NOMO-1 treated with DMSO at 0.1 percent for 48 hours (cell line): ENCODE measurements at regions not wholly inside any gene's neighbourhood (a gene's known extent, or its start where the extent isn't known, plus 50 kb on each side); places are given as distances from the start of the nearest gene placed in this dataset.

Experiments used
- DNase-seq: peaks from one replicate; lab custom pipeline; 2025; ENCODE audit not compliant: unreplicated experiment; lab: John Stamatoyannopoulos, UW

DNA sequence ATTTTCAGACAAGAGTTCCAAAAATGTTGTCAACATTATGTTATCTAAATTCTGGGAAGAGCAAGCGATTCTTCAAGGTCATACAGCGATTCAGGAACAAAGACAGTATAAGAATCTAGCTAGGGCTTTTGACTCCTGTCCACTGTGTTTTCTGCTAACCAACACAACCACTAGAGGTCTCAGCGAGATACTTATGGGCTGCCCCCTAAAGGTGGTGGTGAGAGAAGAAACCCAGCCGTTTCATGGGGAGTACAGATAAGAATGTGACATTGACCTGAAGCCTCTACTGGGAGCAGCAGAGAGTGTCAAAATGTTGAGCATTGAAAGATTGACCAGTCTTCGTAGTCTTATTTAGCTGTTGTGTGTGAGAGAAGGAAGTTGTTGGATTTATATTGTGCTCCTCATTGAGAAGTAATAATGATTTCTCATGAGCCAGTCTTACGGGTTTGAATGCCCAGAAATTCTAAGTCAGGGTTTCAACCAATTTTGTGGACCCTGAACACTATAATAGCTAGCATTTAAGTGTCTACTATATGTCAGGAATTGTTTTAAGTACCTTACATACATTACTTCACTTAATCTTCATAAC lies 168.3 kb downstream of the SPRY1 start:
- DNase-seq, result peak; percentile 88

DNA sequence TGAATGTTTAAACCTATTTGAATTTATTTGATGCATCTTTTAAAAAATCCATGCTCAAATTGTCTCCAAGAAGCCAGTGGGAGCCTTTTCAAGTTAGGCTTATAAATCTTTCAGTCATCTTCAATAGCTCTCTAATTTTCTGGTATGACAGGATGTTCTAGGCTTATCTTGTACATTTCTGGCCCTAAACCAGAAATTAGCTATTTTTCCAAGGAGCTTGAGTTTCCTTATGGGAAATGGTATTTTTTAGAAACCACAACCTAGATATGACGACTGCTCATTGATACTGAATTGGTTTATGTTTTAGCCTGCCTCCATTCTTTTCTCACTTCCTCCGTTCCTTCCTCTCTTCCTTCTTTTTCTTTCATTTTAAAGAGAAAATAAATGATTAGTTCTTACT lies 172.3 kb downstream of the SPRY1 start:
- no peak for DNase-seq

DNA sequence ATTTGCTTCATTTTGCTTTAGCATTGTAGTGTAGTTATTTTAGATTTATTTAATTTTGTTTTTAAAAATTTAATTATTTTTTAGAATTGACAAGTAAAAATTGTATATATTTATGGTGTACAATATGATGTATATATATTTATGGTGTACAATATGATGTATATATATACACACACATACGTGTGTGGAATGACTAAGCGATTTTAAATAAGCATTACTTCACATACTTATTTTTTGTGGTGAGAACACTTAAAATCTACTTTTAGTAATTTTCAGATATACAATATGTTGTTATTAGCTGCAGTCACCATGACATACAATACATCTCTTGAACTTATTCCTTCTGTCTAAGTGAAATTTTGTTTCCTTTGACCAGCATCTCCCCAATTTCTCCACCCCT lies 172.9 kb downstream of the SPRY1 start:
- DNase-seq, result no peak

DNA sequence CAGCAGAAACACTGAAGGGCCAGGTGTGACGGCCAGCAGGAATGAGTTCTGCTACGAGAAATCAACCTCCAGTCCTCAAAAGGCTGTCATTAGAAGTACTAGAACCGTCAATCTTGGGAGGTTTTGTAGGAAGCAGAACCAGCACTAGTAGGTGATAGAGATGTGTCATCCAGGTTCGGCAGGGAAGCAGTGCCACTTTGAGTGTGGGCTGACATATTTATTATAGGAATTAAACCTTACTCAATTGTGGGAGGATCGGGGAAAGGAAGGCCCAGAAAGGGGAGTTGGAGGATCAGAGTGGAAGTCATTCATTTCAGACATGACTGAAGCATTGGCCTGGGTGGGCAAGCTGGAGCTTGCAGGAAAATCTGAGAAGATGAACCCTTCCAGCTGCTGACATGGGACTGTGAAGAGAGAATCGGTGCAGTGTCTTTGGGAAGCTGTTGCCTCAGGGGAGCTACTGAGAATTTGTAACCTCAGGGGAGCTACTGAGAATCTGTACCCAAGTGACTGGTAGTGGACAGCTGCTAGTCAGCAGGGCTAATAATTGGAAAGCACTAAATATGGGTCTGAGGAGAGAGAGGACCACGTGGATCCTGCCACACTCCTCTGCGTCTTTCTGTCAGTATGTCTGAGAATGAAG lies 177.4 kb downstream of the SPRY1 start:
- DNase-seq, result no peak

DNA sequence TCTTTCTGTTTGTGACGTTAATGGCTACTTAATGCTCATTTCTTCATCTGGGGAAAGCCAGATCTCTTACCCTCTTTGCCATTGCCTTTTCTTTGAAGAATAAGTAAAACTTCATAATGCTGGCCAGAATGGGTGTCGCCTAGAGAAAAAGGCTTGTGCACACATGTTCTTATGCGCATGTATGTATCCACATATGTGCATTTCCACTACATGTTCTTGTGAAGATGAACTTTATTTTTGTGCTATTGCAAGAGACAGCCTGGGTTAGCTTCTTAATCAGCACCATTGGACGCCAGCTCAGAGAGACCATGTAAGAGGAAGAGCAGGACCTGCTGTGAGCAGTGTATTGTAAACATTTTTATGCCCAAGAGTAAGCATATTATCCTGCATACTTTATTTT lies 178.7 kb downstream of the SPRY1 start:
- DNase-seq, result no peak

DNA sequence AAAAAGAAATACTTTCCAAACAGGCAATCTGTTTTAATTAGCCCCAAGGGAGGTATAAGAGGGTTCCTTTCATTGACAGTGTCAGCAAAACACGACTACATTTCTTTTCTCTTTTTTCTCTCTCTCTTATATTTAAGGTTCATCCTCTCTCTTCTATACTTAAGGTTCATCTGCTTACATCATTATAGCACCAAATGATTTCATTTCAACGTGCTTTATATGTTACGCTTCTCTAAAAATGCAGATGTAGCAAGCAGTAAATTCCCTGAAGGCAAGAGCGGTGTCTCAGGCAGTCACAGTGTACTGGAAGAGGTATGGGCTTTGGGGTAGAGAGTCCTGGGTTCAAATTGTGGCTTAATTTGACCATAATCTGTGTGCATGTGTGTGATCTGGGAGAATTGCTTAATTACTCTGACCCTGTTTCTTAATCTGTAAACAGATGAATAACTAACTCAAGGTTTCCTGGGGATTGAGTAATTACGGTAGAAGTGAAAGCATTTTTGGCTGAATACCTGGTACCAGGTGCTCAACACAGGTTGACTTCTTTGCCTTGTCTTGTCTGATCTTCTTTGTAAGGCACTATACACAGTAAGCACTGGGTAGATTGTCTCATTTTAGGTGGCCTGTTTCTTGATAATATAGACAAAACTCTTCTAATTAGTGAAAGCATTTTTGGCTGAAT lies 180.8 kb downstream of the SPRY1 start:
- DNase-seq, result no peak

DNA sequence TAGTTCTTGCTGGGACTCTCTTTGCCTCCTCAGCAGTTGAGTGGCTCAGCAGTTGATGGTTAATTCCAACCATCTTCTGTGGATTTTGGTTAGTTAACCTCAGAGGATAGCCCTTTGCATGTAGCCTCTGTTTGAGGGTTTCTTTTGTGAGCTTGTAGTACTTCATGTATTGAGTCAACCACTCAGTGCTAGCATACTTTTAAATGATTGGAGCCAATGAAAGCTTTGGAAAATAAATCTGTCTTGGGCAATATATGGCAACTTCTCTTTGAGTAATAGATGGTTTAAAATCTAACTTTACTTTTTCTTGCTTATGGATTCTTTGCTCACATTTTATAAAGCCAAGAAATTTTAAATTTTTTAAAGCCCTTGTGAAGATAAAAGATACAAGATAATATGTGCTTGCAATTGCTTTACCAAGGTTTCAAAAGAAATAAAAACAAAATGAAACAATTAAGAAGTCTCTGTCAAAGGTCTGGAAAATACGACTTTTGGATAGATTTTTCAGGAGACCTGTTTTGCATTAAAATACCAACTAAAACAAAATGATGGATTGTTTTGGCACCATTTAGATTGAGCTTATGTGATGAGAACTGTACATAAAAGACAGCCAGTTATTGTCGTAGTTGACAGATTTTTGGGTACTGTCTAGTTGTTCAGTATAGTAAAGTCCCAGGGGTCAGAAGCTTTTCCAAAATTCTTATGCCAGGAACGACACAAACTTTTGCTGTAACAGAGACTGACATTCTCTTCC lies 181.9 kb downstream of the SPRY1 start:
- no peak for DNase-seq

DNA sequence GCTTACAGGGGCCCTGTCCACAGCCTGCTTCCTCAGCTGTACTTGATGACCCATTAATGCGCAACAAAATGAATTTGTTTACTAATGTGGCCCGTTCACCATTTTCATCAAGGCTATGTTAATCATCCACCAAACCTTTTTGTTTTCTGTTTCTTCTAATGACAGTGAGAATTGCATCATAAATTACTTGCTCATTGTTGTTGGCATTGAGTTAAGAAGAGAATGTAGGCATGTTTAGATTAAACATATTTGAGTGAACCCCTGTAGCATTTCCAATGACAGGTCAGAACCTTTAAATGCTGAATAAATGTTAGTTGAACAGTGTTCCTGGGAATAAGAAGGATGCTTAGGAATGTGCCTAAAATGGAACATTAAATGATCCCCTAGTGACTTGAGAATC lies 183.4 kb downstream of the SPRY1 start:
- no peak for DNase-seq

DNA sequence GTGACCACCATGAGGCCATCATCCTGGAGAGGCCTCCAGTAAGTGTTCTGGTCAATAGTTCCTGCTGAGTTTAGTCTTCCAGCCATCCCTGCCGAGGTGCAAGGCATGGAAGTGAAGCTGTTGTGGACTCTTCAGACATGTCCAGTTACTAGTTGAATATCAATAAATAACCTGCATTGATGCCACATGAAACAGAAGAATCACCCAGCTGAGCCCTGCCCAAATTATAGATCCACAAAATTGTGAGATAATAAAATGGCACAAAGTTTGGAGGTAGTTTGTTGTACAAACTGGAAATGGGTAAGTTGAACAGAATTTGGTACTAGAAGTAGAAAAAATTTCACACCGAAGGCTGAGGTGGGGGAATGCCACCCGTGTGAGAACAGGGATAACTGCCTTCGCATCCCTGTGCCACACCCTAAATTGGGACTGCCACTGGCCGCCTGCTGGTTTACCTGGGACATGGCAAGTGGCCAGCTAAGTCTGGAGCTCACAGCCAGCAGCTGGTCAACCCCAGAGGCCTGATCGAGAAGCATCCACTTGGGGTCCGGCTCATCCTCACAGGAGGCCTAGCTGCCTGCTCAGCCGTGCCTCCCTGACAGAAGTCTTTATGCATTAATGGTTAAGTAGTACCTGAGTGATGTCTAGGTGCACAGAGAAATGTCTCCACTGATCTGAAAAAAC lies 184.5 kb downstream of the SPRY1 start:
- DNase-seq, result no peak

DNA sequence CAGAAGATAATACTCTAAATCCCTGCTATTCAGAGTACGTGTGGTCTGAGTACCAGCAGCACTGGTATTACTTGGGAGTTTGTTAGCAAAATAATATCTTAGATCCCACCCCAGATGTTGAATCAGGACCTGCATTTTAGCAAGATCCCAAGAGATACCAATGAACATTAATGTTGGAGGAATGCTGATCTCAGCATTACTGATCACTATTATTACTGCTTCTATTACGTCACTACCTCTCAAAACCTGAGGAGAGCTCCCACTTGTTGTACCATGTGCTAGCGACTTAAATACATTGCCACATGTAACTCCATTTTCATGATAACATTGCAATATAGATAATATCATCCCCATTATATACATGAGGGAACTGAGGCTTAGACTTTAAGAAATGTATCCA lies 185.2 kb downstream of the SPRY1 start:
- DNase-seq, result no peak

DNA sequence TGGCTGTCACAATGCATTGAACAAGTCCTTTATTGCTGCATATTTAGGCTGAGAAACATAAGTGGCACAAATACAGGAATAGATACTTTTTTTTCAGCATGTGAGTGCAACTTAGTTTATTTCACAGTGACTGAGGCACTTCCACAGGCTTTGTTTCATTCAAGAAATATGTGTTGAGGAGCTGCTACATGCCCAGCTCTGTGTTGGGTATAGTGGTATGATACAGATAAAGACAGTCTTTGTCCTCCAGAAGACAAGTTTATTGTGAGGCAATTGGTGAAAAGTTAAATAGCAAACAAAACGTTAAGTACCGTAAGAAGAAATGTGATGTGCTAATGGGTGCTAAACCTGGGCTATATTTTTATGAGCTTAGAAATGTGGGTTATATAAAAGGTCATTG lies 186.4 kb downstream of the SPRY1 start:
- no peak for DNase-seq

DNA sequence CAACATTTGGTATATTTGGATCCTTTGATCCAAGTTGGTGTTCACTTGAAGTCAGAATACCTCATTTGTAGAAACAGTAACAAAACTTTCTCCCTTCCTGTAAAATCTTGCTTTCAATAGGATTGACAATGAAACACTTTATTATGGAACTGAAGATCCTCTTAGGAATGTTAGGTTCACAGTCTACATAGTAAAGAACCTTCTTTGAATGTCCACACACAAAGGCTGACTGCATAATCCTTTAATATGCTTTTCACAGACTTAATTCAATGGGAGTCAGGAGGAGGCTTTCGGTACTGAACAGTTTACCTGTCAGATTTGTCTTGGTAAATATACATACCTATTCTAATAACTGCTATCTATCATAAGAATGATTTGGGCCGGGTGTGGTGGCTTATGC lies 188.5 kb downstream of the SPRY1 start:
- DNase-seq, result no peak

DNA sequence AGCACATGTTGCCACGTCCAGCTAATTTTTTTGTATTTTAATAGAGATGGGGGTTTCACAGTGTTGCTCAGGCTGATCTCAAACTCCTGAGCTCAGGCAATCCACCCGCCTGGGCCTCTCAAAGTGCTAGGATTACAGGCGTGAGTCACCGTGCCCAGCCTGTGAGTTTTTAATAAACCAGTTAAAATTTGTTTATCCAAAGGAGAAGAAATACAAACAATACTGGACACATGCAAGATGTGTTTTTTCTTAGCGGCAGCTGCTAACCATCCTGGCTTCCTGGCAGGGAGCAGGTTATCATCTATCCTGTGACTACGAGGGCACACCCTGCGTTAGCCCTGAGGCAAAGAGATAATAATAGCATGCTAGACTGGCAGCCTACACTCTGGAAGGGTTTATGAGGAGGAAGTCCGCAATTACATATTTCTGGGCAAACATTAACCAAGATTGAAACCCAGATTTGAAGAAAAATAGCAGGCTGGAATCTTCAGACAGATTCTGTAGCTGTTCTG lies 191.4 kb downstream of the SPRY1 start:
- DNase-seq, result peak; percentile 47

DNA sequence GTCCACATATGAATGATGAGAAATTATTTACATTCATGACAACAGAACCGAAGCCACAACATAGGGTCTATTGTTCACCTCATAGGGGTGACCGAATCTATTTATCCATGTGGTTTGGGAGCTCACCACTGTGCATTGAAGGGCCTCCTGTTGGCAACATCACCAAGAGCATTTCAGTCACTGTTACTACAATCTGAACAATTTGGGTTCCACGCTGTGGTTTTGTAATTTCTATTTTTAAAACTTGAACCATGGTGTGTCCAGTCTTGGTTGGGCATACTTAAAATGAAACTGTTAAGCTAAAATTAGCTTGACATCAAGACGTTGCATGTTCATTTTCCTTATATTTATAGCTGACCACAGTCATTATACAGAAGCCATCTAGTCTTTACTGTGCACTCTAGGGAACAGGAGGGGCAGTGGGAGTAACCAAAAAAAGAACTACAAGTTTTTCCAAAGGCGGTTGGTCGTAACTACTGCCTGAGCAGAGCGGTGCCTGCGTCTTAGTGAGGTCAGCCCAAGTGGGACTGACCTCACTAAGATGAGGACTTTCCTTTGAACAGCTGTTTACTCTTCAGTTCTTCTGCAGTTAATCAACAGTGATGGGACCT lies 192.1 kb downstream of the SPRY1 start:
- DNase-seq, result peak; percentile 96

DNA sequence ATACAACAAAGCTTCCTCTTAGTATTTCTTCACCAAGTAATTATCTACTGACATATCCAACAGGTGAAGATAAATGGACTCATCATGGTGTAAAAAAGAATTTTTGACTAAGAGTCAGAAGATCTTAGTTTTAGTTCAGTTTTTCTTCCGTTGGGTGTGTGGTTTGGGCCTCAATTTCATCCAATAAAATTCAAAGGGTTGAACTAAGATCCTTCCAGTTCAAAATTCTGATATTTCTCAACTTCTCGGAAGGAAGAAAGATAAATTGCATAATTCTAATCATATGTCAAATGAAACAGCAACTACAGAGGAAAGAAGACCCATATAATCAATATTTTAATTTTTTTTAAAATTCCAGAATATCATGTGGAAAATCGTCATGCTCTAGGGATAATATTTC lies 192.7 kb downstream of the SPRY1 start:
- DNase-seq, result peak; percentile 80

DNA sequence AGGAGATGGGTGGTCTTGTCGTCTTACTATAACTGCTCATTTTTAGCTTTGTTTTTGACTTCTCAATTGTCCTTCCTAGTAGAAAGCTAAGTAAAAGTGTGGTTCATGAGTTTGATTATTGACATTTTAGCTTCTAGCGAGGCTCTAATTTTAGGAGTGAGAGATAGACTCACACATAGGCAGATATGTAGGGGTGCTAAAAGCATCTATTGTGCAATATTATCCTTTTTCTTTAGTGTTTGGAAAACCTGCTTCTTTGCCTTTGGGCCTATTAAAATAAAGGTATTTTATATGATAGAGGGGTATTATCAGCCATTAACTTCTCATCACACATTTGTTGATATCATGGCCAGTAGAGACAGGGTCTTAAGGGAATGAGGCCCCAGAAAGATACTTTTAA lies 195.3 kb downstream of the SPRY1 start:
- no peak for DNase-seq

DNA sequence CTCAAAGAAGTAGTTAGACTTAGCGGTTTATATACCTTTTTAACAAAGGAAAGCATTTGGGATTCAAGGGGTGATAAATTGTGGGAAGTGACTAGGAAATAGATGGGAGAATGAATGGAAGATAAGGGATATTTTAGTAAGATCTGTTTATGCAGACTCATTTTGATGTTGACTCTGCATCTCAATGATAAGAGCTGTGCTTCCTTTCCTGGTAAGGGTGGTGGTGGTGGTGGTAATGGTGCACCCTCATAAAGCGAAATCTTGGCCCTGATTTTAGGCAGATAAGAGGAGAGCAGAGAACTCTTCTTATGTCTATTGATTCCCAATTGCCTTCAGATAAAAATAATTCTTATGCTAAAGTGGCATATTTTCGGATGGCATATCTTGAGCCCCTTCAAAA lies 197.1 kb downstream of the SPRY1 start:
- no peak for DNase-seq

DNA sequence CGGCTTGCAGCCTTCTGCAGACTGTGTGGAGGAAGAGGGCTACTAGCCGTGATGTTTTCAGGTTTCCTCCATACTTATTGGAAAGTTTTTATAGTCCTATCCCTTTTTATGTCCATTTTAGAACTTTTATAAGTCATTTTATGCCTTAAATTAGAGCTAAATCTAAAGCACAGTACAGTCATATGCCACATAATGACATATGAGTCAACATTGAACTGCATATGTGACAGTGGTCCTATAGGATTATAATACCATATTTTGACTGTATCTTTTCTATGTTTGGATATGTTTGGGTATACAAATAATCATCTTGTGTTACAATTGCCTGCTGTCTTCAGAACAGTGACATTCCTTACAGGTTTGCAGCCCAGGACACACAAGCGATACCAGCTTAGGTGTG lies 200.2 kb downstream of the SPRY1 start:
- DNase-seq, result no peak

DNA sequence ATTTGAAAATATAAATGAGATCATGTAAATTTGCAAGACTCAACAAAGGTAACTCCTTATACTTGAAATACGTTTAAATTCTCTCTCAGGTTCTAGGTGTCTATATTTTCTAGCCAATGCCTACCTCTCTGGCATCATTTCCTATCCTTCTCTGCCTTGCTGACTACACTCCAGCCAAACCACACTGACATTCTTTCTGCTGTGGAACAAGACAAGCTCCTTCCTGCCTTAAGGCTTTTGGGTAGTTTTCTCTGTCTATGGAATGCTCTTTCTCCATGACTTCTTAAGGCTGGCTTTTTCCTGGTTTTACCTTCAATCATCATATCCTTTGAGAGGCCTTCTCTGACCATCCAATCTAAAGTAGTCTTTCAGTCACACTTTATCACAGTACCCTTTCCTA lies 201.0 kb downstream of the SPRY1 start:
- DNase-seq, result no peak

DNA sequence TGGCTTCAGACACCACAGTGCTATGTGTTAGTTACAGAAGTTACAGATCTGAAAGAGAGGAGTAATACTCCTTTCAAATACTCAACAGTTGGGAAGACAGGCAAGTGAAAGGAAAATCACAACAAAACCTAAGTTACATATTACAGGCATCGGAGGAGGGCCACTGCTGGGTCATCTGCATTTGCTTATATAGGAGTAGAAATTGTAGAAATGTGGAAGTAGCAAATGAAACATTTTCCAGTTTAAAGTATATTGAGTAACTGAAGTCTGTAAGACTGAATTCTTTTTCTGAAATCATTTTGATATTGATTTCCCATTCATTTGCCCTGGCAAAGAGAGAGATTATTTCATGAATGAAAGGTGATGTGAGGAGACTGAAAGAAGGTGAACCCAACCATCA lies 201.7 kb downstream of the SPRY1 start:
- no peak for DNase-seq
